K562 (cell line): ENCODE measurements at regions not wholly inside any gene's neighbourhood (a gene's known extent, or its start where the extent isn't known, plus 50 kb on each side); places are given as distances from the start of the nearest gene placed in this dataset.

Experiments
- SETDB1 ChIP-seq: IDR thresholded peaks from one replicate; pipeline ENCODE4 v1.6.1; 2012; ENCODE audit warnings: low read length, control low read depth, inconsistent platforms
- SIN3A ChIP-seq, 2 experiments: fragments of 150-350 bp in 1 of 2; IDR thresholded peaks; 2 replicates each; pipeline ENCODE4 v1.6.1; 2011 to 2016; ENCODE audit warnings: borderline replicate concordance in 2 of 2, low read depth in 2 of 2, low read length in 2 of 2, mild to moderate bottlenecking in 2 of 2, moderate library complexity in 2 of 2; ENCODE audit not compliant: control insufficient read depth in 1 of 2
- UBTF ChIP-seq, 2 experiments: IDR thresholded peaks; 2 replicates each; pipeline ENCODE4 v1.6.1; 2012; ENCODE audit warnings: improper control_type of control experiment in 2 of 2, low read depth in 2 of 2, low read length in 2 of 2, borderline replicate concordance in 1 of 2
- ZNF280B ChIP-seq: fragments of 250-450 bp; sonication (Bioruptor Pico); IDR thresholded peaks from 2 replicates; pipeline ENCODE4 v1.5.1; 2021; ENCODE audit warnings: mild to moderate bottlenecking
- ZNF436 ChIP-seq: fragments of 250-450, 450-650 bp; sonication (Bioruptor Pico); formaldehyde crosslinking; IDR thresholded peaks from 2 replicates; pipeline ENCODE4 v1.7.0; 2020; ENCODE audit warnings: mild to moderate bottlenecking
- ZNF75A ChIP-seq: fragments of 450-650 bp; formaldehyde crosslinking; IDR thresholded peaks from 2 replicates; pipeline ENCODE4 v1.4.0; 2020; ENCODE audit warnings: mild to moderate bottlenecking
- ZNF785 ChIP-seq: fragments of 250-450 bp; sonication (Bioruptor Pico); IDR thresholded peaks from 2 replicates; pipeline ENCODE4 v1.4.0; 2020; ENCODE audit warnings: mild to moderate bottlenecking

GRCh38 chr10:62517252-62517651, 143.1 kb downstream of the ZNF365 start (continued):
- TF ChIP-seq ZNF785 (CRISPR knock-in tag) (no peak), ZNF75A (CRISPR knock-in tag) (no peak), ZNF280B (CRISPR knock-in tag) (no peak), UBTF (IDR thresholded peaks at IDR 0.05; ENCODE audit: borderline replicate concordance in 1 of 2, low read depth in 2 of 2, low read length in 2 of 2) (no peak), SIN3A (IDR thresholded peaks at IDR 0.05; ENCODE audit: borderline replicate concordance in 2 of 2, control insufficient read depth in 1 of 2, low read depth in 2 of 2, low read length in 2 of 2) (no peak), ZNF436 (CRISPR knock-in tag) (no peak), SETDB1 (no peak)
- TF ChIP-seq, all 486 proteins: peak for 0
